GM12878 (cell line): ENCODE measurements at regions not wholly inside any gene's neighbourhood (a gene's known extent, or its start where the extent isn't known, plus 50 kb on each side); places are given as distances from the start of the nearest gene placed in this dataset.

Source experiments
- CREB1 ChIP-seq: IDR thresholded peaks from 2 replicates; pipeline ENCODE4 v1.6.1; 2012; ENCODE audit warnings: low read depth, mild to moderate bottlenecking, inconsistent platforms
- CUX1 ChIP-seq: IDR thresholded peaks from 2 replicates; pipeline ENCODE4 v1.6.1; 2012; ENCODE audit warnings: improper control_type of control experiment, low read depth, low read length; ENCODE audit not compliant: insufficient replicate concordance
- ETV6 ChIP-seq, 2 experiments: fragments of 450-650 bp in 1 of 2; IDR thresholded peaks in 1 of 2; conservative IDR thresholded peaks in 1 of 2; 2 replicates each; pipeline ENCODE4 v1.6.1; 2014; ENCODE audit warnings: antibody characterized with exemption in 1 of 2, borderline replicate concordance in 1 of 2, low read depth in 1 of 2, mild to moderate bottlenecking in 1 of 2, moderate library complexity in 1 of 2
- FOS ChIP-seq: IDR thresholded peaks from 3 replicates; pipeline ENCODE4 v1.6.1; 2011; ENCODE audit warnings: borderline replicate concordance; ENCODE audit not compliant: insufficient read length; ENCODE audit errors: extremely low read depth
- GABPA ChIP-seq: IDR thresholded peaks from 2 replicates; pipeline ENCODE4 v1.6.1; 2014; ENCODE audit warnings: antibody characterized with exemption, low read depth, mild to moderate bottlenecking, inconsistent platforms
- POLR2A ChIP-seq: IDR thresholded peaks from 2 replicates; pipeline ENCODE4 v1.6.1; 2011; ENCODE audit warnings: low read depth, mild to moderate bottlenecking, low read length
- SMARCA5 ChIP-seq: fragments of 450-650 bp; IDR thresholded peaks from 2 replicates; pipeline ENCODE4 v1.6.1; 2017; ENCODE audit warnings: mild to moderate bottlenecking
- SREBF2 ChIP-seq: IDR thresholded peaks from 2 replicates; pipeline ENCODE4 v1.6.1; 2012; ENCODE audit warnings: mild to moderate bottlenecking, low read length
- STAT3 ChIP-seq: IDR thresholded peaks from 2 replicates; pipeline ENCODE4 v1.6.1; 2011; ENCODE audit warnings: low read depth, low read length, improper control_type of control experiment
- SUPT20H ChIP-seq: IDR thresholded peaks from 2 replicates; pipeline ENCODE4 v1.6.1; 2011; ENCODE audit warnings: low read depth, mild to moderate bottlenecking, low read length, moderate library complexity, borderline replicate concordance; ENCODE audit not compliant: control insufficient read depth
- TAF1 ChIP-seq: IDR thresholded peaks from 2 replicates; pipeline ENCODE4 v1.6.1; 2011; ENCODE audit warnings: mild to moderate bottlenecking, low read depth, low read length, borderline replicate concordance
- ZBTB33 ChIP-seq: fragments of 450-650 bp; IDR thresholded peaks from 2 replicates; pipeline ENCODE4 v1.6.1; 2017; ENCODE audit warnings: mild to moderate bottlenecking
- TF ChIP-seq, protein P1 (sequence below): IDR thresholded peaks from 2 replicates; pipeline ENCODE4 v1.6.1; 2011; ENCODE audit warnings: borderline replicate concordance, low read depth, mild to moderate bottlenecking, moderate library complexity, mixed read lengths, low read length; ENCODE audit not compliant: insufficient read depth; ENCODE audit errors: extremely low read length
- TF ChIP-seq, protein P2 (sequence below): fragments of 450-650 bp; formaldehyde crosslinking; IDR thresholded peaks from 2 replicates; pipeline ENCODE4 v1.5.0; 2022; ENCODE audit warnings: mild to moderate bottlenecking, missing genetic modification characterization

- TF ChIP-seq, protein P1, sequence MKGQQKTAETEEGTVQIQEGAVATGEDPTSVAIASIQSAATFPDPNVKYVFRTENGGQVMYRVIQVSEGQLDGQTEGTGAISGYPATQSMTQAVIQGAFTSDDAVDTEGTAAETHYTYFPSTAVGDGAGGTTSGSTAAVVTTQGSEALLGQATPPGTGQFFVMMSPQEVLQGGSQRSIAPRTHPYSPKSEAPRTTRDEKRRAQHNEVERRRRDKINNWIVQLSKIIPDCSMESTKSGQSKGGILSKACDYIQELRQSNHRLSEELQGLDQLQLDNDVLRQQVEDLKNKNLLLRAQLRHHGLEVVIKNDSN: no peak
- TF ChIP-seq SUPT20H (no peak), ZBTB33 (no peak), TAF1 (no peak), STAT3 (no peak), ETV6 (conservative IDR thresholded peaks at IDR 0.05 in 1 of 2, IDR thresholded peaks at IDR 0.05 in 1 of 2; ENCODE audit: borderline replicate concordance in 1 of 2, low read depth in 1 of 2) (no peak), SREBF2 (no peak), POLR2A (no peak), FOS (no peak), SMARCA5 (no peak), CREB1 (no peak), CUX1 (no peak), GABPA (no peak)
- TF ChIP-seq, protein P2, sequence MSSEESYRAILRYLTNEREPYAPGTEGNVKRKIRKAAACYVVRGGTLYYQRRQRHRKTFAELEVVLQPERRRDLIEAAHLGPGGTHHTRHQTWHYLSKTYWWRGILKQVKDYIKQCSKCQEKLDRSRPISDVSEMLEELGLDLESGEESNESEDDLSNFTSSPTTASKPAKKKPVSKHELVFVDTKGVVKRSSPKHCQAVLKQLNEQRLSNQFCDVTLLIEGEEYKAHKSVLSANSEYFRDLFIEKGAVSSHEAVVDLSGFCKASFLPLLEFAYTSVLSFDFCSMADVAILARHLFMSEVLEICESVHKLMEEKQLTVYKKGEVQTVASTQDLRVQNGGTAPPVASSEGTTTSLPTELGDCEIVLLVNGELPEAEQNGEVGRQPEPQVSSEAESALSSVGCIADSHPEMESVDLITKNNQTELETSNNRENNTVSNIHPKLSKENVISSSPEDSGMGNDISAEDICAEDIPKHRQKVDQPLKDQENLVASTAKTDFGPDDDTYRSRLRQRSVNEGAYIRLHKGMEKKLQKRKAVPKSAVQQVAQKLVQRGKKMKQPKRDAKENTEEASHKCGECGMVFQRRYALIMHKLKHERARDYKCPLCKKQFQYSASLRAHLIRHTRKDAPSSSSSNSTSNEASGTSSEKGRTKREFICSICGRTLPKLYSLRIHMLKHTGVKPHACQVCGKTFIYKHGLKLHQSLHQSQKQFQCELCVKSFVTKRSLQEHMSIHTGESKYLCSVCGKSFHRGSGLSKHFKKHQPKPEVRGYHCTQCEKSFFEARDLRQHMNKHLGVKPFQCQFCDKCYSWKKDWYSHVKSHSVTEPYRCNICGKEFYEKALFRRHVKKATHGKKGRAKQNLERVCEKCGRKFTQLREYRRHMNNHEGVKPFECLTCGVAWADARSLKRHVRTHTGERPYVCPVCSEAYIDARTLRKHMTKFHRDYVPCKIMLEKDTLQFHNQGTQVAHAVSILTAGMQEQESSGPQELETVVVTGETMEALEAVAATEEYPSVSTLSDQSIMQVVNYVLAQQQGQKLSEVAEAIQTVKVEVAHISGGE (CRISPR knock-in tag): no peak
These were observed 254.4 kb downstream of the KTN1 start for GRCh38 chr14:55834390-55834789.
